DMS53 treated with DMSO at 0.1 percent for 48 hours (cell line): ENCODE measurements at regions not wholly inside any gene's neighbourhood (a gene's known extent, or its start where the extent isn't known, plus 50 kb on each side); places are given as distances from the start of the nearest gene placed in this dataset.

Experiments used
- DNase-seq: peaks from one replicate; lab custom pipeline; 2025; ENCODE audit not compliant: unreplicated experiment; lab: John Stamatoyannopoulos, UW

DNA sequence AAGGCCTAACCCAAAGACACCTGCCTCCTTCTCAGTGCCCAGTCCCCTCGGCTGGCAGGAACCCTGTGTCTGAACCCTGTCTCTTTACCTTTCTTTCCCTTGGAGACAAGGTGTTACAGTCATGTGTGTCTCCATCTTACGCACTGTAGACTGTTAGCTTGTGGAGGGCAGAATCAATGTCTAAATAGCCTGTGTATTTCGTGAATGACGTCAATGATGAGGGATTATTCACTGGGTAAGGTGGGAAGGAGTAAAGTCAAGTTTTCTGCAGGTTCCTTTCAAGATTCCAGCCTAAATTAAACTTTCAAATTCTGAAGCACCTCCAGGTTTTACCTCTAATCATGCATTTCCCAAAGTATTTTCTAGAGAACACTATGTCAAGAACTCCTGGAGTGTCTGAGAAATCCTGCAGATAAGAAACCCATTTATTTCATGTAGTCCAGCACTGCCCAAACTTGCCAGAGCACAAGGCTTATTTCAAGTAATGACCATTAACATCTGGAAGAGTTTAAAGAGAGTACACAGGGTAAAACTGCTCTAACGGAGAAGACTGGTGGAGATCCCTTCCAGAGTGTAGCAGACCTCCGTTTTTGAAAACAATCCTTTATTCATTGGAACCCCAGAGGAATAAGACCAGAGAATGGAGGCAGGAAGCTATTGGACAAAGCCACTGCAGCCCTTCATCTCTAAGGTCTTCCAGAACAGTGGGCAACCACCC lies 72.8 kb downstream of the KCNF1 start:
- DNase-seq = no peak

DNA sequence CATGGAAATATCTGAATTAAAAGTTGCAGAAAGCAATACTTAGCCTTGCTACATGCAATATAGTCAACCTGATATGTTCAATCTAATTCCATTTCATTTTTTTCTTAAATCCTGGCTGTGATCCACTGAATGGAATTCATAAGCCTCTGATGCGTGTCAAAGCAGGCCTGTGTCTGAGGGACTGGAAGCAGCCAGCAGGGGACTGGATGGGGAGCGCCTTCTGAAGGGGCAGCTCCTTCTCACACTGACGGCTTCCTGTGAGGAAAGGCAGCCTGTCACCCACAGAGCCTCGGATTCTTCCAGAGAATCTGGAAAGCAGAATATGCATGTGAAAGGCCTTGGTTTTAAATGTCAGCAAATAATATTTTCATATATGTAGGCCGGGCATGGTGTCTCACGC lies 73.5 kb downstream of the KCNF1 start:
- no peak for DNase-seq

DNA sequence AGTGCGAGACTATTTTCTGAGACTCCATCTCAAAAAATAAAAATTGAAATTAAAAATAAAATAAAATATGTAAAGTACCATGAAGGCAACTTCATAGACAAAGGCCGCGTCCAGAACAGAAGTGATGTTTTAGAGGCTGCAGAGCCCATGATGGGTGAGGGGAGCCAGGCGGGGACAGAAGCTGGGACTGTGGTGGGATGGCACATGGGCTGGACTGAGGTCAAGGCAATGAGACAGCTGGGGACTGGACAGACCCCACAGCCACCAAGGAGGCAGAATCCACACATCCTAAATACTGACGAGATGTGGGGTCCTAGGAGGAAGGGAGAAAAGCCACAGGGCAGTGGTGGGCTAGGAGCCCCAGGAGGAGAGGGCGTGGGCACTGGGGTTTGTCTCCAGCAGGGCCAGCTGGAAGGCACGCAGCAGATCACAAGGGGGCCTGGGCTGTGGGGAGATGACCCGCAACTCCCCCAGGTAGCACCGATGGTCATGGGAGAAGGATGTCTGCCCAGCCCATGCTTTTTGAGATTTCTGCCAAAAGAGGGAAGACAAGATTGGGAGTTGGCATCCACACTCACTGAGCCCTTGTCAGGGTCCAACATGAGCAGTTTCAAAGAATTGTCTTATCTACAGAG lies 74.3 kb downstream of the KCNF1 start:
- DNase-seq = no peak

GRCh38 chr2:10987439-10987838 lies 75.7 kb downstream of the KCNF1 start:
- no peak for DNase-seq

DNA sequence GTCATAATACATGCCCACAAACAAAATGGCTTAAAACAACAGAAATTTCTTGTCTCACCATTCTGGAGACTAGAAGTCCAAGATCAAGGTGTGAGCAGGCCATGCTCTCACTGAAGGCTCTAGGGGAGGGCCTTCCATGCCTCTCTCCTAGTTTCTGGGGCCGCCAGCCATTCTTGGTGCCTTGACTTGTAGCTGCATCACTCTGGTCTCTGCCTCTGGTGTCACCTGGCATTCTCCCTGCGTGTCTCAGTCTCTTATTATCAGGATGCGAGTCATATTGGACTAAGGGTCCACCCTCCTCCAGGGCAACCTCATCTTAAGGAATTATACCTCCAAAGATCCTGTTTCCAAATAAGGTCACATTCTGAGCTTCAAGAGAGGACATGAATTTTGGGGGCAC lies 76.1 kb downstream of the KCNF1 start:
- DNase-seq = no peak

GRCh38 chr2:10989151-10989550 lies 77.4 kb downstream of the KCNF1 start:
- no peak for DNase-seq

GRCh38 chr2:10989782-10990181 lies 78.0 kb downstream of the KCNF1 start:
- no peak for DNase-seq

- no peak for DNase-seq
Observed at GRCh38 chr2:10990561-10991111, 78.9 kb downstream of the KCNF1 start.

DNA sequence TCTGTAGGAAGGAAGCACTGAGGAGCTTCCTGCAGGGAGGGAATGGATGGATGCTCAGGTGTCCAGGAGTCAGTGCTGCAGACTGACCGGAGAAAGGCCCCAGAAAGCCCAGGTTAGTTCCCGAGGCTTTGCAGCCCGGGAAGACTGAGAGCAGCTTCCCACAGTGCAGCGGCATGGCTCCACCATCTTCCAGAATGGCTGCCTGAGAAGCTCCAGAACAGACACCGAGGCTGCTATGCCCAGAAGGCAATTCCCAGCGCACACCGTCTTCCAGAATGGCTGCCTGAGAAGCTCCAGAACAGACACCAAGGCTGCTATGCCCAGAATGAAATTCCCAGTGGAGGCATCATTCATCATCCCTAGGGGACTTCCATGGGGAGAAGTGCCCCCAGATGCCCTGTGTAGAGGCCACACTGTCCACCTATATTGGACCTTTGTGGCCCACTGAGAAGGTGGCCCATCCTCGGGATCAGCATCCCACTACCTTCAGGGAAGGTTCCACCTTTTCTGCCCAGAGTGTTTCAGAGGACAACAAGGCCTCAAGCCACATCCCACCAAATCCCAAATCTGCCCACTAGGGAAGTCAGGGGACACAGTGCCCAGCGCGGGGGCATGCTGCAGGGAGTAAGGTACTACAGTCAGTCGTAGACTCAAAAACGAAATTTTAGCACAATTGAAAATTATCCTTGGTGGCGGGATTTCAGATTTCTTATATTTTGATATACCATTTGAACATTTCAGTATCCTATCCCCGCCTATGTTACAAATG lies 80.5 kb downstream of the KCNF1 start:
- no peak for DNase-seq

- DNase-seq = no peak
Observed at GRCh38 chr2:10993001-10993481, 81.3 kb downstream of the KCNF1 start.

DNA sequence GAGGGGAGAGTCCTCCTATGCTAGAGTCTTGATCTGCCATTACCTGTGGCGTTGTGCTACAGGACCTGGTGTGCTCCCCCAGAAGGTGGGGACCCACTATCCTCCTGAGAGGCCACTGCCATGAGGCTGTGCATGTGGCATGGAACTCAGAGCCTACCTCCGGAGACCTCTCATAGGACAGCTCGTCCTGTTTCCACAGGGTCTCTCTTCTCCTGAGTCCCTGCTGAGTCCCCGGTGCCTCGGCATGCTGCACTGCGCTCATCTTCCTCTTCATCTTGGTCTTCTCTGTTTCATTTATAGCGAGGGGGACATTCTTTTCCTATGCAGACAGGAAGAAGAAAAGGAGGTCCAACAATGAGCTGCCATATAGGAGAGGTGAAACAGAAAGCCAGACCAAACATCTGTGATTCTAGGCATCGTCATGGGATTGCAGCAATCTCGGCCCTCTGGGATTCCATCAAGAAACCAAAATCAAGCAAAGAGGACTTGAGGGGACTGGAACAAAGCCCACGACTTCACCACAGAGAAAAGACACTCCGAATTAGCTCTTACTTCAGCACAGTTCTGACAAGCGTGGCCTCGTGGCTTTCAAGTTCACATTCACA lies 83.7 kb downstream of the KCNF1 start:
- no peak for DNase-seq

DNA sequence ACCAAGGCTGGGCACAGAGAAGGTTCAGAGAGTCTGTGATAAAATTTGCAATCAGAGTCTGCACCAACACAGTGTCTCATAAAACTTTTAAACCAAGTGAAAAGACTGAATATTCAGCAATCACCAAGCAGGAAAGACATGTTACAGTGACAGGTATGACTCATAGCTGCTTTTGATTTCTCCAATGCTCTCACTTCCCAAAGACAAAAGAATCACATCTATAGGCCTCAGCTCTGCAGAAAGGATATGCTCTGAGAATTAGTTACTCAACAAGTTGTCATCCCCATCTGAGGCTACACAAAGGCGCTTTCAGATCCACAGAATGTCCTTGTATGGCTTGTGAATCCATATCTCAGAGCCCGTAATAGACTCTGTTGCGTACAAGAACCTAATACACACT lies 92.5 kb downstream of the KCNF1 start:
- peak; percentile 60 for DNase-seq

DNA sequence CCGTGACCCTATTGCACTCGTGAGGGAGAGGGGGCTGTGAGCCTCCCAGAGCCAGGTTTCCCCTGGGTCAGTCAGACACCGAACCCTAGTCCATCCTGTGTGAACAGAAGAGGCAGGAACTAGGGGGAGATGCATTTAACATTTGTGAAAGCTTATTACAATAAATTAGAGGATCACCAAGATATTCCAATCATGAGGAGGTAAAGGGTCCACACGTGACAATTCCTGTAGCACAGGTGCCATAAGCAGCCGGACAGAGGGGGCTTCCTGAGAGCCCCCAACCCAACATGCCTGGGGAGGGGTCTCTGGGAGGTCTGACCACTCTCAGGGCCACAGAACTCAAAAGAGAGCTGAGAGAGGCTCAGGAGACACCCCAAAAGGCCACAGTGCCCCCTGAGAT lies 93.3 kb downstream of the KCNF1 start:
- DNase-seq = no peak

- no peak for DNase-seq
Observed at GRCh38 chr2:11006191-11006590, 94.5 kb downstream of the KCNF1 start.

- DNase-seq = no peak
Observed at GRCh38 chr2:11007331-11008264, 95.9 kb downstream of the KCNF1 start.

GRCh38 chr2:11008773-11009172 lies 97.0 kb downstream of the KCNF1 start:
- no peak for DNase-seq

DNA sequence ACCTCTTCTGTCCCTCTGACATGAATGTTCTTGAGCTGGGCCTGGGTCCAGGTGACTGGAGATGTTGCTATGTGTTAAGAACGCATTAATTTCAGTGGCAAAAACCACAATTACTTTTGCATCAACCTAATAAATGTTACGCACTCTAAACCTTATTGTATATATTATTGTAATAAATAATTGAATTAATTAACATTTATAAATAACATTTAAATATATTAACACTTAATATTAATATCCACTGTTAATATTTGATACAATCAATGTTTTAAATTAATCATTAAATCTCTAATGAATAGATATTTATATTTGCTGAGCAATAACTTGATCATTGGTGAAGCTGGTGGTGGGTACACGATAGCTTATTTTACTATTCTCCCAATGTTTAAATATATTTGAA lies 97.4 kb downstream of the KCNF1 start:
- DNase-seq = no peak

DNA sequence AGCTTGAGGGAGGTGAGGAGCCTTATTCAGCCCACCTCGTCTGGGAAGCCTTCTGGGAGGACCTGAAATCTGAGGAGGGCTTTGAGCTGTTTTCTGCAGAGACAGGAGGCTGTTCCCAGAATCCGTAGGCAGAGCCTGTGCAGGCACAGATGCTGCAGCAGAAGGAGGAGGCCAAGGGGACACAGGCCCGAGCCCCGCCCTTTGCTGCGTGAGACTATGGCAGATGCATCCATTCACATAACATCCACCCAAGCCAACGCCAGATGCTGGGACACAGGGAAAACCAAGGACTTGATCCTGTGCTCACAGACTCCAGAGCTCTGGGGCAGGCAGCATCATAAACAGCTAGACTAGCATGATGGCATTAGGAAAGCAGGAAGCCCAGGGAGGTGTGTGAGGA lies 98.2 kb downstream of the KCNF1 start:
- DNase-seq = no peak

- DNase-seq = no peak
Observed at GRCh38 chr2:11011359-11011758, 99.6 kb downstream of the KCNF1 start.

DNA sequence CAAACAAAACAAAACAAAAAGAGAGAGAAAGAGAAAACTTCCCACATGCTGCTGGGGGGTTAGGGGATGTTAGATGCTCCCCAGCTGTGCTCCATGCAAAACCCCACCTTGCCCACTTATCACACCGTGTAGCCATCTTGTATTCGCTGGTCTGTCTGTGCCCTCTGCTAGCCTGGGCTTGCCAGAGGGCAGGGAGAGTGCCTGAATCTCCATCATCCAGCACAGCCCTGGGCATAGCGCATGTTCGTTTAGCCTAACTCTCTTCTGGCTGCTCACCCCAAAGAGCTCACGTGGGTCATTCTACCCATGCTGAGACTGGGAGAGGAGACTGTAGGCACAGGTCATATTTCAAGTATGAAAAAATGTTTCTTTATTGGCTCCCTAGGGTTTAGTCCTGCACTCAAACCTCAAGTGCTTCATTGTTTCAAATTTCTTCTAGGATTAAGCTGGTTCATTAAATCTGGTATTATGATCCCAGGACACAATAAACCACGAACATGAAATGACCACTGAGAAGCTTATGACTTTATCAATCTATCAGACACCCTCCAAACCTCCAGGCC lies 100.5 kb downstream of the KCNF1 start:
- DNase-seq = no peak
